ENCODE measurements at regions not wholly inside any gene's neighbourhood (a gene's known extent, or its start where the extent isn't known, plus 50 kb on each side); places are given as distances from the start of the nearest gene placed in this dataset.

GRCh38 chr7:33799766-33800165 is 105.6 kb upstream of the BMPER start:
- peak overlapping the region; percentile 95 for H3K27ac ChIP-seq (ENCODE audit: low read depth, low read length, severe bottlenecking)
- no peaks in the 10 kb centered on the region for H3K36me3 ChIP-seq (ENCODE audit: control insufficient read depth, insufficient read depth, low read length)
- H3K4me1 ChIP-seq (ENCODE audit: control insufficient read depth, insufficient read depth, low read length, poor library complexity, severe bottlenecking) = peaks cover 36% of the 10 kb centered on the region
- 83% methylated on average over 1 of the region's 2 CpGs; no CpG with 5 or more reads in 1 of the 2 experiments for WGBS, 2 experiments (ENCODE audit: insufficient coverage in 2 of 2)
- no peak overlapping the region for H3K4me3 ChIP-seq (ENCODE audit: extremely low read depth, insufficient read depth, low read length, poor library complexity, severe bottlenecking)
- H3K9me3 ChIP-seq (ENCODE audit: control insufficient read depth, low read length) = no peaks in the 10 kb centered on the region

- WGBS, 2 experiments (ENCODE audit: insufficient coverage in 2 of 2) = 93 to 94% methylated on average over 2 of the region's 3 CpGs
- Histone ChIP-seq H3K27ac (ENCODE audit: low read depth, low read length, severe bottlenecking) (no peak overlapping the region), H3K4me1 (ENCODE audit: control insufficient read depth, insufficient read depth, low read length, poor library complexity, severe bottlenecking) (peaks cover 60% of the 10 kb centered on the region), H3K4me3 (ENCODE audit: extremely low read depth, insufficient read depth, low read length, poor library complexity, severe bottlenecking) (no peak overlapping the region), H3K36me3 (ENCODE audit: control insufficient read depth, insufficient read depth, low read length) (no peaks in the 10 kb centered on the region), H3K9me3 (ENCODE audit: control insufficient read depth, low read length) (no peaks in the 10 kb centered on the region)
Observed at GRCh38 chr7:33802600-33802999, 102.7 kb upstream of the BMPER start.

GRCh38 chr7:33804140-33804660 is 101.1 kb upstream of the BMPER start:
- 59 to 70% methylated on average over 3 to 7 of the region's 7 CpGs for WGBS, 2 experiments (ENCODE audit: insufficient coverage in 2 of 2)
- Histone ChIP-seq H3K9me3 (ENCODE audit: control insufficient read depth, low read length) (no peaks in the 10 kb centered on the region), H3K27ac (ENCODE audit: low read depth, low read length, severe bottlenecking) (peak overlapping the region; percentile 47), H3K4me3 (ENCODE audit: extremely low read depth, insufficient read depth, low read length, poor library complexity, severe bottlenecking) (no peak overlapping the region), H3K4me1 (ENCODE audit: control insufficient read depth, insufficient read depth, low read length, poor library complexity, severe bottlenecking) (peaks cover 56% of the 10 kb centered on the region), H3K36me3 (ENCODE audit: control insufficient read depth, insufficient read depth, low read length) (no peaks in the 10 kb centered on the region)

- 79 to 83% methylated on average over 5 to 6 of the region's 7 CpGs for WGBS, 2 experiments (ENCODE audit: insufficient coverage in 2 of 2)
- H3K9me3 ChIP-seq (ENCODE audit: control insufficient read depth, low read length) = no peaks in the 10 kb centered on the region
- H3K36me3 ChIP-seq (ENCODE audit: control insufficient read depth, insufficient read depth, low read length) = no peaks in the 10 kb centered on the region
Observed at GRCh38 chr7:33805630-33806233, 99.6 kb upstream of the BMPER start.

GRCh38 chr7:33806298-33807154 is 98.8 kb upstream of the BMPER start:
- H3K9me3 ChIP-seq (ENCODE audit: control insufficient read depth, low read length) = peaks cover 5% of the 10 kb centered on the region
- H3K27ac ChIP-seq (ENCODE audit: low read depth, low read length, severe bottlenecking) = peak overlapping the region; percentile 87
- no peaks in the 10 kb centered on the region for H3K36me3 ChIP-seq (ENCODE audit: control insufficient read depth, insufficient read depth, low read length)
- H3K4me3 ChIP-seq (ENCODE audit: extremely low read depth, insufficient read depth, low read length, poor library complexity, severe bottlenecking) = no peak overlapping the region
- WGBS, 2 experiments (ENCODE audit: insufficient coverage in 2 of 2) = 58 to 61% methylated on average over 3 to 5 of the region's 5 CpGs
- H3K4me1 ChIP-seq (ENCODE audit: control insufficient read depth, insufficient read depth, low read length, poor library complexity, severe bottlenecking) = peaks cover 48% of the 10 kb centered on the region

More at GRCh38 chr7:33805630-33806233, 99.6 kb upstream of the BMPER start:
- peaks cover 48% of the 10 kb centered on the region for H3K4me1 ChIP-seq (ENCODE audit: control insufficient read depth, insufficient read depth, low read length, poor library complexity, severe bottlenecking)
- peak overlapping the region; percentile 87 for H3K27ac ChIP-seq (ENCODE audit: low read depth, low read length, severe bottlenecking)
- no peak overlapping the region for H3K4me3 ChIP-seq (ENCODE audit: extremely low read depth, insufficient read depth, low read length, poor library complexity, severe bottlenecking)

GRCh38 chr7:33807155-33807530 is 98.2 kb upstream of the BMPER start:
- Histone ChIP-seq H3K4me3 (ENCODE audit: extremely low read depth, insufficient read depth, low read length, poor library complexity, severe bottlenecking) (no peak overlapping the region), H3K36me3 (ENCODE audit: control insufficient read depth, insufficient read depth, low read length) (no peaks in the 10 kb centered on the region), H3K9me3 (ENCODE audit: control insufficient read depth, low read length) (peaks cover 7% of the 10 kb centered on the region), H3K27ac (ENCODE audit: low read depth, low read length, severe bottlenecking) (peak overlapping the region; percentile 87), H3K4me1 (ENCODE audit: control insufficient read depth, insufficient read depth, low read length, poor library complexity, severe bottlenecking) (peaks cover 48% of the 10 kb centered on the region)
- WGBS, 2 experiments (ENCODE audit: insufficient coverage in 2 of 2) = 100% methylated on average over 1 to 2 of the region's 5 CpGs

GRCh38 chr7:33807779-33808482 is 97.4 kb upstream of the BMPER start:
- WGBS, 2 experiments (ENCODE audit: insufficient coverage in 2 of 2) = 63 to 80% methylated on average over 4 to 8 of the region's 10 CpGs
- Histone ChIP-seq H3K27ac (ENCODE audit: low read depth, low read length, severe bottlenecking) (no peak overlapping the region), H3K4me1 (ENCODE audit: control insufficient read depth, insufficient read depth, low read length, poor library complexity, severe bottlenecking) (peaks cover 48% of the 10 kb centered on the region), H3K9me3 (ENCODE audit: control insufficient read depth, low read length) (peaks cover 11% of the 10 kb centered on the region), H3K4me3 (ENCODE audit: extremely low read depth, insufficient read depth, low read length, poor library complexity, severe bottlenecking) (no peak overlapping the region), H3K36me3 (ENCODE audit: control insufficient read depth, insufficient read depth, low read length) (no peaks in the 10 kb centered on the region)

GRCh38 chr7:33809228-33809627 is 96.1 kb upstream of the BMPER start:
- H3K9me3 ChIP-seq (ENCODE audit: control insufficient read depth, low read length) = peaks cover 11% of the 10 kb centered on the region
- H3K36me3 ChIP-seq (ENCODE audit: control insufficient read depth, insufficient read depth, low read length) = no peaks in the 10 kb centered on the region
- no peak overlapping the region for H3K27ac ChIP-seq (ENCODE audit: low read depth, low read length, severe bottlenecking)
- WGBS, 2 experiments (ENCODE audit: insufficient coverage in 2 of 2) = 93 to 100% methylated on average over 2 to 3 of the region's 3 CpGs
- H3K4me1 ChIP-seq (ENCODE audit: control insufficient read depth, insufficient read depth, low read length, poor library complexity, severe bottlenecking) = peaks cover 42% of the 10 kb centered on the region
- no peak overlapping the region for H3K4me3 ChIP-seq (ENCODE audit: extremely low read depth, insufficient read depth, low read length, poor library complexity, severe bottlenecking)

- no peak overlapping the region for H3K4me3 ChIP-seq (ENCODE audit: extremely low read depth, insufficient read depth, low read length, poor library complexity, severe bottlenecking)
- 100% methylated on average over 4 of the region's 4 CpGs; no CpG with 5 or more reads in 1 of the 2 experiments for WGBS, 2 experiments (ENCODE audit: insufficient coverage in 2 of 2)
- H3K27ac ChIP-seq (ENCODE audit: low read depth, low read length, severe bottlenecking) = no peak overlapping the region
- peaks cover 34% of the 10 kb centered on the region for H3K4me1 ChIP-seq (ENCODE audit: control insufficient read depth, insufficient read depth, low read length, poor library complexity, severe bottlenecking)
- H3K9me3 ChIP-seq (ENCODE audit: control insufficient read depth, low read length) = peaks cover 11% of the 10 kb centered on the region
- no peaks in the 10 kb centered on the region for H3K36me3 ChIP-seq (ENCODE audit: control insufficient read depth, insufficient read depth, low read length)
Observed at GRCh38 chr7:33810356-33810755, 95.0 kb upstream of the BMPER start.

- 82 to 100% methylated on average over 2 to 3 of the region's 4 CpGs for WGBS, 2 experiments (ENCODE audit: insufficient coverage in 2 of 2)
- H3K9me3 ChIP-seq (ENCODE audit: control insufficient read depth, low read length) = peaks cover 11% of the 10 kb centered on the region
- no peak overlapping the region for H3K4me3 ChIP-seq (ENCODE audit: extremely low read depth, insufficient read depth, low read length, poor library complexity, severe bottlenecking)
- peaks cover 8% of the 10 kb centered on the region for H3K4me1 ChIP-seq (ENCODE audit: control insufficient read depth, insufficient read depth, low read length, poor library complexity, severe bottlenecking)
- H3K36me3 ChIP-seq (ENCODE audit: control insufficient read depth, insufficient read depth, low read length) = no peaks in the 10 kb centered on the region
- H3K27ac ChIP-seq (ENCODE audit: low read depth, low read length, severe bottlenecking) = no peak overlapping the region
Observed at GRCh38 chr7:33813331-33813730, 92.0 kb upstream of the BMPER start.
